ENCODE measurements at regions not wholly inside any gene's neighbourhood (a gene's known extent, or its start where the extent isn't known, plus 50 kb on each side); places are given as distances from the start of the nearest gene placed in this dataset.

DNA sequence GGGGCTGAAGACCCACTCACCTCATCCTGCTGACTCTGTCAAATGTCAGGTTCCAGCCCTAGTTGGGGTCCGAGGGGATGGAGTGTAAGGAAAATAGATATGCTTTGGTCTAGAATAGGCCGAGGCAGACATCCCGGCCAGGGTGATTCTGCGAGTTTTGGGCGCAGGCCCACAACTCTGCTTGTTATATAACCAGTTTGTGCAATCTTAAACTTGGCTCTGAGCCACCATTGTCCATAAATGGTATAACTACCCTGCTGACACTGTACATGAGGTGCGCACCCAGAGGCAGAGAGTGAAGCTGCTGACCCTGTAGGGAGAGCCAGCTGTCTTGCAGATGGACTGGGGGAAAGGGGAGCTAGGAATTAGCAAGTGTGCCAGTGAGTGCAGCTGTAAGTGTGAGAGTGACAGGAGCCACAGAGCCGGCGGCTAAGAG, 1388.8 kb downstream of the AMY1C start:
- TF ChIP-seq, protein P1, sequence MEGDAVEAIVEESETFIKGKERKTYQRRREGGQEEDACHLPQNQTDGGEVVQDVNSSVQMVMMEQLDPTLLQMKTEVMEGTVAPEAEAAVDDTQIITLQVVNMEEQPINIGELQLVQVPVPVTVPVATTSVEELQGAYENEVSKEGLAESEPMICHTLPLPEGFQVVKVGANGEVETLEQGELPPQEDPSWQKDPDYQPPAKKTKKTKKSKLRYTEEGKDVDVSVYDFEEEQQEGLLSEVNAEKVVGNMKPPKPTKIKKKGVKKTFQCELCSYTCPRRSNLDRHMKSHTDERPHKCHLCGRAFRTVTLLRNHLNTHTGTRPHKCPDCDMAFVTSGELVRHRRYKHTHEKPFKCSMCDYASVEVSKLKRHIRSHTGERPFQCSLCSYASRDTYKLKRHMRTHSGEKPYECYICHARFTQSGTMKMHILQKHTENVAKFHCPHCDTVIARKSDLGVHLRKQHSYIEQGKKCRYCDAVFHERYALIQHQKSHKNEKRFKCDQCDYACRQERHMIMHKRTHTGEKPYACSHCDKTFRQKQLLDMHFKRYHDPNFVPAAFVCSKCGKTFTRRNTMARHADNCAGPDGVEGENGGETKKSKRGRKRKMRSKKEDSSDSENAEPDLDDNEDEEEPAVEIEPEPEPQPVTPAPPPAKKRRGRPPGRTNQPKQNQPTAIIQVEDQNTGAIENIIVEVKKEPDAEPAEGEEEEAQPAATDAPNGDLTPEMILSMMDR (conservative IDR thresholded peaks at IDR 0.05), result no peak
- TF ChIP-seq EZH2 (IDR thresholded peaks at IDR 0.05; ENCODE audit: low read depth), result no peak

Data from PC-9 (cell line).